ENCODE measurements at regions not wholly inside any gene's neighbourhood (a gene's known extent, or its start where the extent isn't known, plus 50 kb on each side); places are given as distances from the start of the nearest gene placed in this dataset.
"Not testable (repeated sequence)": the region's sequence is repeated elsewhere in the genome, so short reads cannot be mapped to it uniquely, and the experiment has no call there.

- H3K4me1 Mint-ChIP-seq (ENCODE audit: low read depth), result no peaks in the 10 kb centered on the region
- no peak overlapping the region for H3K27ac Mint-ChIP-seq
- no peaks in the 10 kb centered on the region for H3K27me3 Mint-ChIP-seq
- TF ChIP-seq CTCF (IDR thresholded peaks at IDR 0.05; ENCODE audit: unreplicated experiment), result no peak
- no peak for DNase-seq (ENCODE audit: low spot score, unreplicated experiment)
- H3K4me3 Mint-ChIP-seq (ENCODE audit: low read depth), result no peak overlapping the region
- peaks cover 2% of the 10 kb centered on the region for H3K36me3 Mint-ChIP-seq (ENCODE audit: insufficient read depth)
- peaks cover 45% of the 10 kb centered on the region for H3K9me3 Mint-ChIP-seq (ENCODE audit: low read depth)
Observed at GRCh38 chr14:106530423-106531107, 1004.2 kb downstream of the TMEM121 start.

GRCh38 chr14:106537597-106537996 is 1011.2 kb downstream of the TMEM121 start:
- peaks cover 54% of the 10 kb centered on the region for H3K9me3 Mint-ChIP-seq (ENCODE audit: low read depth)
- H3K36me3 Mint-ChIP-seq (ENCODE audit: insufficient read depth), result not testable (repeated sequence)

GRCh38 chr14:106538201-106538600 is 1011.8 kb downstream of the TMEM121 start:
- DNase-seq (ENCODE audit: low spot score, unreplicated experiment), result no peak
- no peak for TF ChIP-seq CTCF (IDR thresholded peaks at IDR 0.05; ENCODE audit: unreplicated experiment)
- Mint-ChIP-seq H3K4me3 (ENCODE audit: low read depth) (no peak overlapping the region), H3K9me3 (ENCODE audit: low read depth) (peaks cover 55% of the 10 kb centered on the region), H3K27me3 (no peaks in the 10 kb centered on the region), H3K4me1 (ENCODE audit: low read depth) (no peaks in the 10 kb centered on the region), H3K36me3 (ENCODE audit: insufficient read depth) (peaks cover 1% of the 10 kb centered on the region), H3K27ac (no peak overlapping the region)

More at GRCh38 chr14:106537597-106537996, 1011.2 kb downstream of the TMEM121 start:
- not testable (repeated sequence) for H3K27ac Mint-ChIP-seq; H3K4me1 Mint-ChIP-seq (ENCODE audit: low read depth); H3K27me3 Mint-ChIP-seq; H3K4me3 Mint-ChIP-seq (ENCODE audit: low read depth); DNase-seq (ENCODE audit: low spot score, unreplicated experiment)

GRCh38 chr14:106547735-106548434 is 1021.5 kb downstream of the TMEM121 start:
- peaks cover 2% of the 10 kb centered on the region for H3K36me3 Mint-ChIP-seq (ENCODE audit: insufficient read depth)
- DNase-seq (ENCODE audit: low spot score, unreplicated experiment), result no peak
- no peaks in the 10 kb centered on the region for H3K4me1 Mint-ChIP-seq (ENCODE audit: low read depth)
- no peaks in the 10 kb centered on the region for H3K27me3 Mint-ChIP-seq
- no peak for TF ChIP-seq CTCF (IDR thresholded peaks at IDR 0.05; ENCODE audit: unreplicated experiment)
- peaks cover 57% of the 10 kb centered on the region for H3K9me3 Mint-ChIP-seq (ENCODE audit: low read depth)
- no peak overlapping the region for H3K4me3 Mint-ChIP-seq (ENCODE audit: low read depth)
- H3K27ac Mint-ChIP-seq, result no peak overlapping the region

GRCh38 chr14:106549064-106549463 is 1022.7 kb downstream of the TMEM121 start:
- no peak for TF ChIP-seq CTCF (IDR thresholded peaks at IDR 0.05; ENCODE audit: unreplicated experiment)
- DNase-seq (ENCODE audit: low spot score, unreplicated experiment), result no peak
- Mint-ChIP-seq H3K27me3 (no peaks in the 10 kb centered on the region), H3K27ac (no peak overlapping the region), H3K9me3 (ENCODE audit: low read depth) (peaks cover 65% of the 10 kb centered on the region), H3K4me3 (ENCODE audit: low read depth) (no peak overlapping the region), H3K4me1 (ENCODE audit: low read depth) (no peaks in the 10 kb centered on the region), H3K36me3 (ENCODE audit: insufficient read depth) (peaks cover 3% of the 10 kb centered on the region)

GRCh38 chr14:106551265-106551664 is 1024.9 kb downstream of the TMEM121 start:
- H3K27ac Mint-ChIP-seq, result no peak overlapping the region
- peaks cover 3% of the 10 kb centered on the region for H3K36me3 Mint-ChIP-seq (ENCODE audit: insufficient read depth)
- TF ChIP-seq CTCF (IDR thresholded peaks at IDR 0.05; ENCODE audit: unreplicated experiment), result no peak
- peaks cover 60% of the 10 kb centered on the region for H3K9me3 Mint-ChIP-seq (ENCODE audit: low read depth)
- no peak for DNase-seq (ENCODE audit: low spot score, unreplicated experiment)
- H3K27me3 Mint-ChIP-seq, result no peaks in the 10 kb centered on the region
- no peak overlapping the region for H3K4me3 Mint-ChIP-seq (ENCODE audit: low read depth)
- H3K4me1 Mint-ChIP-seq (ENCODE audit: low read depth), result no peaks in the 10 kb centered on the region

GRCh38 chr14:106556211-106556610 is 1029.8 kb downstream of the TMEM121 start:
- H3K27me3 Mint-ChIP-seq; H3K27ac Mint-ChIP-seq; H3K36me3 Mint-ChIP-seq (ENCODE audit: insufficient read depth); H3K4me3 Mint-ChIP-seq (ENCODE audit: low read depth); DNase-seq (ENCODE audit: low spot score, unreplicated experiment); H3K4me1 Mint-ChIP-seq (ENCODE audit: low read depth): not testable (repeated sequence)
- peaks cover 46% of the 10 kb centered on the region for H3K9me3 Mint-ChIP-seq (ENCODE audit: low read depth)

All from progenitor cell of endocrine pancreas (in vitro differentiated cells).